Breast epithelium (tissue), 4 donors: ENCODE measurements at regions not wholly inside any gene's neighbourhood (a gene's known extent, or its start where the extent isn't known, plus 50 kb on each side); places are given as distances from the start of the nearest gene placed in this dataset.
"Not testable (repeated sequence)": the region's sequence is repeated elsewhere in the genome, so short reads cannot be mapped to it uniquely, and the experiment has no call there.

ENCODE experiments used
- DNase-seq, 2 donors: peaks; one replicate each; pipeline ENCODE4 v3.0.0-alpha.2; 2019; ENCODE audit warnings: low spot score in 2 of 2
- H3K27ac ChIP-seq, 2 donors: fragments of 200-600 bp; sonication (generic) in 1 of 2; one replicate each; pipeline ENCODE4 v1.5.1; 2016 to 2019; ENCODE audit warnings: mild to moderate bottlenecking in 1 of 2
- H3K27me3 ChIP-seq, 2 donors: fragments of 200-600 bp; sonication (generic) in 1 of 2; one replicate each; pipeline versions ENCODE4 v1.5.1 to v1.6.0; 2017 to 2019; ENCODE audit warnings: control low read depth in 1 of 2, mild to moderate bottlenecking in 1 of 2
- H3K36me3 ChIP-seq: fragments of 200-600 bp; one replicate; pipeline ENCODE4 v1.5.1; 2019
- H3K4me1 ChIP-seq, 2 donors: fragments of 200-600 bp; sonication (generic); one replicate each; pipeline ENCODE4 v1.5.1; 2016 to 2019; ENCODE audit warnings: control low read depth in 1 of 2
- H3K4me3 ChIP-seq, 3 donors: fragments of 200-600 bp; sonication (generic); 1 replicate in 2 of 3; 2 replicates in 1 of 3; pipeline ENCODE4 v1.5.1; 2016 to 2019; ENCODE audit warnings: mild to moderate bottlenecking in 3 of 3, moderate library complexity in 2 of 3
- H3K9me3 ChIP-seq, 2 donors: fragments of 200-600 bp; sonication (generic) in 1 of 2; one replicate each; pipeline ENCODE4 v1.5.1; 2016 to 2019; ENCODE audit warnings: control low read depth in 1 of 2
- CTCF ChIP-seq, 3 donors: fragments of 450-650 bp; IDR thresholded peaks; one replicate each; pipeline ENCODE4 v1.5.1; 2016 to 2017; ENCODE audit warnings: antibody characterized with exemption in 3 of 3, mild to moderate bottlenecking in 3 of 3, moderate library complexity in 3 of 3
- POLR2A ChIP-seq: fragments of 450-650 bp; IDR thresholded peaks from one replicate; pipeline ENCODE4 v1.6.1; 2016; ENCODE audit warnings: antibody characterized with exemption, mild to moderate bottlenecking, moderate library complexity
- POLR2AphosphoS5 ChIP-seq, 3 donors: sonication (generic); formaldehyde crosslinking; IDR thresholded peaks; one replicate each; pipeline ENCODE4 v1.6.1; 2017; ENCODE audit warnings: antibody characterized with exemption in 3 of 3
- intact Hi-C: fragments of 100-400 bp; cut with DNase I; formaldehyde crosslinking; loops from one replicate; pipeline ENCODE4 v1.15.1; 2023; ENCODE audit warnings: low total_unique reads

GRCh38 chr3:159884661-159885402 lies 103.8 kb upstream of the IL12A start:
- intact Hi-C loops, result no loop called here
- H3K27me3 ChIP-seq, result no peaks in the 10 kb centered on the region
- TF ChIP-seq CTCF (IDR thresholded peaks at IDR 0.05), result peak; percentile 36 to 44 (median 39)
- no peak for TF ChIP-seq POLR2A
- no peak for TF ChIP-seq POLR2AphosphoS5 (IDR thresholded peaks at IDR 0.05)
- no peaks in the 10 kb centered on the region for H3K4me1 ChIP-seq
- H3K27ac ChIP-seq, result peak overlapping the region in 1 of 2 donors; percentile 1
- no peaks in the 10 kb centered on the region for H3K9me3 ChIP-seq
- no peak overlapping the region for H3K4me3 ChIP-seq
- no peaks in the 10 kb centered on the region for H3K36me3 ChIP-seq
- DNase-seq, result no peak

GRCh38 chr3:159886050-159886449 lies 102.6 kb upstream of the IL12A start:
- Histone ChIP-seq H3K27me3 (no peaks in the 10 kb centered on the region), H3K4me1 (no peaks in the 10 kb centered on the region), H3K4me3 (no peak overlapping the region), H3K36me3 (no peaks in the 10 kb centered on the region), H3K9me3 (no peaks in the 10 kb centered on the region), H3K27ac (no peak overlapping the region)
- TF ChIP-seq POLR2AphosphoS5 (IDR thresholded peaks at IDR 0.05) (no peak), POLR2A (no peak), CTCF (IDR thresholded peaks at IDR 0.05) (no peak)
- intact Hi-C loops, result no loop called here
- no peak for DNase-seq

- not testable (repeated sequence) for H3K27ac ChIP-seq
These were observed 102.1 kb upstream of the IL12A start for GRCh38 chr3:159886530-159886929.

GRCh38 chr3:159887168-159887567 lies 101.5 kb upstream of the IL12A start:
- H3K4me3 ChIP-seq, result no peak overlapping the region
- intact Hi-C loops, result no loop called here
- no peaks in the 10 kb centered on the region for H3K36me3 ChIP-seq
- peak overlapping the region in 1 of 2 donors; percentile 25 for H3K27ac ChIP-seq
- TF ChIP-seq POLR2A (no peak), POLR2AphosphoS5 (IDR thresholded peaks at IDR 0.05) (no peak), CTCF (IDR thresholded peaks at IDR 0.05) (no peak)
- no peaks in the 10 kb centered on the region for H3K9me3 ChIP-seq
- H3K4me1 ChIP-seq, result peaks cover 0 to 3% of the 10 kb centered on the region in 2 donors
- no peak for DNase-seq
- H3K27me3 ChIP-seq, result no peaks in the 10 kb centered on the region

More at GRCh38 chr3:159886530-159886929, 102.1 kb upstream of the IL12A start:
- H3K4me3 ChIP-seq, intact Hi-C loops, H3K4me1 ChIP-seq, DNase-seq, H3K9me3 ChIP-seq, H3K36me3 ChIP-seq, H3K27me3 ChIP-seq: not testable (repeated sequence)

- TF ChIP-seq CTCF (IDR thresholded peaks at IDR 0.05) (no peak), POLR2AphosphoS5 (IDR thresholded peaks at IDR 0.05) (no peak), POLR2A (no peak)
- no peaks in the 10 kb centered on the region for H3K27me3 ChIP-seq
- H3K4me1 ChIP-seq, result peaks cover 0 to 6% of the 10 kb centered on the region in 2 donors
- H3K9me3 ChIP-seq, result no peaks in the 10 kb centered on the region
- H3K4me3 ChIP-seq, result no peak overlapping the region
- peak overlapping the region in 1 of 2 donors; percentile 25 for H3K27ac ChIP-seq
- intact Hi-C loops, result no loop called here
- no peaks in the 10 kb centered on the region for H3K36me3 ChIP-seq
- no peak for DNase-seq
These were observed 100.7 kb upstream of the IL12A start for GRCh38 chr3:159887911-159888310.
